SU-DHL-6 (cell line): ENCODE measurements at regions not wholly inside any gene's neighbourhood (a gene's known extent, or its start where the extent isn't known, plus 50 kb on each side); places are given as distances from the start of the nearest gene placed in this dataset.

Experiments
- H2AFZ ChIP-seq: fragments of 200-600 bp; sonication (generic); 2 replicates; pipeline ENCODE4 v1.6.1; 2014; ENCODE audit warnings: low read depth, mild to moderate bottlenecking, moderate library complexity, mixed read lengths, antibody characterized with exemption, low read length; ENCODE audit not compliant: severe bottlenecking
- H3F3A ChIP-seq: fragments of 200-600 bp; shearing (Covaris generic); 2 replicates; pipeline ENCODE4 v1.6.0; 2016; ENCODE audit warnings: antibody characterized with exemption, mild to moderate bottlenecking; ENCODE audit not compliant: insufficient read depth
- H3K27ac ChIP-seq: fragments of 200-600 bp; sonication (generic); 2 replicates; pipeline ENCODE4 v1.5.1; 2016; ENCODE audit warnings: low read depth, mild to moderate bottlenecking, low read length, moderate library complexity, mixed read lengths
- H3K27me3 ChIP-seq: fragments of 200-600 bp; sonication (generic), shearing (Covaris generic); 2 replicates; pipeline ENCODE4 v1.6.0; 2014; ENCODE audit warnings: mild to moderate bottlenecking, low read length
- H3K36me3 ChIP-seq: fragments of 200-600 bp; sonication (generic); 2 replicates; pipeline ENCODE4 v1.6.1; 2014; ENCODE audit warnings: mild to moderate bottlenecking, low read length, mixed read lengths
- H3K4me2 ChIP-seq: fragments of 300-600, 200-600 bp; shearing (Covaris generic), sonication (generic); 2 replicates; pipeline ENCODE4 v1.6.0; 2014; ENCODE audit warnings: low read length, low read depth, mild to moderate bottlenecking; ENCODE audit not compliant: poor library complexity, severe bottlenecking
- H3K4me3 ChIP-seq: fragments of 200-600 bp; sonication (generic); 2 replicates; pipeline ENCODE4 v1.5.1; 2014; ENCODE audit warnings: antibody characterized with exemption, low read length, mild to moderate bottlenecking, mixed read lengths; ENCODE audit not compliant: insufficient read depth, poor library complexity, severe bottlenecking
- H3K79me2 ChIP-seq: fragments of 200-600 bp; sonication (generic); 2 replicates; pipeline ENCODE4 v1.6.1; 2014; ENCODE audit warnings: mild to moderate bottlenecking, low read length, moderate library complexity; ENCODE audit not compliant: insufficient read depth
- H3K9ac ChIP-seq: fragments of 200-600 bp; sonication (generic); 2 replicates; pipeline ENCODE4 v1.7.0; 2014; ENCODE audit warnings: mild to moderate bottlenecking, low read length
- H3K9me2 ChIP-seq: fragments of 200-600 bp; sonication (generic); replicated peaks from 2 replicates; pipeline ENCODE4 v1.6.1; 2014; ENCODE audit warnings: low read length; ENCODE audit not compliant: insufficient read depth
- H3K9me3 ChIP-seq: fragments of 200-600 bp; sonication (generic); 2 replicates; pipeline ENCODE4 v1.6.1; 2014; ENCODE audit warnings: low read length, mixed read lengths; ENCODE audit not compliant: insufficient read depth
- H4K20me1 ChIP-seq: fragments of 200-600 bp; sonication (generic); 2 replicates; pipeline ENCODE4 v1.6.1; 2014; ENCODE audit warnings: low read depth, mild to moderate bottlenecking, antibody characterized with exemption, low read length, moderate library complexity, mixed read lengths
- EZH2phosphoT487 ChIP-seq: fragments of 200-600 bp; sonication (generic), shearing (Covaris generic); conservative IDR thresholded peaks from 2 replicates; pipeline ENCODE4 v1.6.1; 2018; ENCODE audit warnings: mild to moderate bottlenecking, antibody characterized with exemption, low read length, moderate library complexity, mixed read lengths
- TF ChIP-seq, protein P1 (sequence below): fragments of 200-600 bp; sonication (generic); IDR thresholded peaks from one replicate; pipeline ENCODE4 v1.5.1; 2017; ENCODE audit warnings: antibody characterized with exemption, mild to moderate bottlenecking, low read length, moderate library complexity; ENCODE audit not compliant: insufficient read depth, poor library complexity, severe bottlenecking

DNA sequence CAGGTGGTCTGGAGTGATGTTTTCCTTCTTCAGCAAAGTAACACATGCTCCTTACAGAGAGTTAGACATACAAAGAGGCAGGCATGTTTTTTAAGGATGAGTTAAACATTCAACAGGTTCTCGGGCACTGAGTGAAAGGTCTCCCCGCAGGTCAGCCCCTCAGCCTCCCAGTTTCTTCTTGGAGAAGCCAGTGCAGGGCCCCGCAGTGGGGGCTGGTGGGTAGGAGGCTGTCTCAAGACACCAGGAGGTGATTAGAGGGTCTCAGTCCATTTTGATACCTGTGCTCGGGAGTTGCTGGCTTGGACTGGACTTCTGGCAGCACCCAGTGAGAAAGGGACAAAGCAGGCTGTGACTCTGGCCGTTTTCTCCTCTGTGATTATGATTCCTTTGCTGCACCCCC lies 78.6 kb upstream of the ZNF479 start:
- no peak overlapping the region for H2AFZ ChIP-seq
- H3K36me3 ChIP-seq = no peaks in the 10 kb centered on the region
- H3K4me2 ChIP-seq = no peak overlapping the region
- H4K20me1 ChIP-seq = no peaks in the 10 kb centered on the region
- no peak for TF ChIP-seq EZH2phosphoT487
- TF ChIP-seq, protein P1, sequence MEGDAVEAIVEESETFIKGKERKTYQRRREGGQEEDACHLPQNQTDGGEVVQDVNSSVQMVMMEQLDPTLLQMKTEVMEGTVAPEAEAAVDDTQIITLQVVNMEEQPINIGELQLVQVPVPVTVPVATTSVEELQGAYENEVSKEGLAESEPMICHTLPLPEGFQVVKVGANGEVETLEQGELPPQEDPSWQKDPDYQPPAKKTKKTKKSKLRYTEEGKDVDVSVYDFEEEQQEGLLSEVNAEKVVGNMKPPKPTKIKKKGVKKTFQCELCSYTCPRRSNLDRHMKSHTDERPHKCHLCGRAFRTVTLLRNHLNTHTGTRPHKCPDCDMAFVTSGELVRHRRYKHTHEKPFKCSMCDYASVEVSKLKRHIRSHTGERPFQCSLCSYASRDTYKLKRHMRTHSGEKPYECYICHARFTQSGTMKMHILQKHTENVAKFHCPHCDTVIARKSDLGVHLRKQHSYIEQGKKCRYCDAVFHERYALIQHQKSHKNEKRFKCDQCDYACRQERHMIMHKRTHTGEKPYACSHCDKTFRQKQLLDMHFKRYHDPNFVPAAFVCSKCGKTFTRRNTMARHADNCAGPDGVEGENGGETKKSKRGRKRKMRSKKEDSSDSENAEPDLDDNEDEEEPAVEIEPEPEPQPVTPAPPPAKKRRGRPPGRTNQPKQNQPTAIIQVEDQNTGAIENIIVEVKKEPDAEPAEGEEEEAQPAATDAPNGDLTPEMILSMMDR = no peak
- no peaks in the 10 kb centered on the region for H3K27me3 ChIP-seq
- H3K79me2 ChIP-seq = no peaks in the 10 kb centered on the region
- H3K9ac ChIP-seq = no peak overlapping the region
- no peaks in the 10 kb centered on the region for H3K9me2 ChIP-seq
- no peak overlapping the region for H3K27ac ChIP-seq
- no peak overlapping the region for H3K4me3 ChIP-seq
- H3K9me3 ChIP-seq = no peaks in the 10 kb centered on the region
- no peaks in the 10 kb centered on the region for H3F3A ChIP-seq

DNA sequence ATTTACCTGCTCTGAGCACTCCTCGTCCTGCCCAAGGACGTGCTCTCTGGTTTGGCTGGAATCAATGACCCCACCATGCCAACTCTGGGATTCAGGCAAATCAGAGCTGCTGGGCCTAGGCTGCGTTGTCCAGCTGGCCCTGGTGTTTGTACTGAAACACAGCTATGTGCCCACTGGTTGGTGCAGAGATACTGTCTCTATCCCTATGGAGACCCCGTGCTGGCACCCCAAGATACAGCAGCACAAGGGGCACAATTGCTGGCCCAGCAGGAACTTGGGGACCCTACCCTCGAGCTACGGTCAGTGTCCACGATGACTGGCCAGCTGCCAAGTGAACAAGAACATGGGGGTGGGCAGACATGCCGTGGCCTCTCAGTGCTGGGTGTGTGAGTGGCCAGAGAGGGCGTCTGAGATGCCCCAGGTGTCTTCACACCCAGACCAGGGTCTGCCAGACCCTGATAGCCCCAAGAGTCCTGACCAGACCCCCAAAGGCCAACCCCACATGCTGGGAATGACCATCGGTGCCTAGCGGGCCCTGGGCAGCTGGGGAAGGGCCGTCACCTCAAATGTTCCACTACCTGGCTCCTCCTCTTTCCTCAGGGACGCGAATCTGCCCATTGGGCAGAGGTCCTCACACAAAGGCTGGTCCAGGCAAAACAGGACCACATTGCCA lies 79.3 kb upstream of the ZNF479 start:
- H3K4me3 ChIP-seq = no peak overlapping the region
- H3K27me3 ChIP-seq = no peaks in the 10 kb centered on the region
- H3K9ac ChIP-seq = no peak overlapping the region
- TF ChIP-seq, protein P1 = no peak
- H3K36me3 ChIP-seq = no peaks in the 10 kb centered on the region
- no peak overlapping the region for H3K4me2 ChIP-seq
- no peak overlapping the region for H2AFZ ChIP-seq
- H3F3A ChIP-seq = no peaks in the 10 kb centered on the region
- H3K9me3 ChIP-seq = no peaks in the 10 kb centered on the region
- H3K9me2 ChIP-seq = no peaks in the 10 kb centered on the region
- H4K20me1 ChIP-seq = no peaks in the 10 kb centered on the region
- no peaks in the 10 kb centered on the region for H3K79me2 ChIP-seq
- H3K27ac ChIP-seq = no peak overlapping the region

DNA sequence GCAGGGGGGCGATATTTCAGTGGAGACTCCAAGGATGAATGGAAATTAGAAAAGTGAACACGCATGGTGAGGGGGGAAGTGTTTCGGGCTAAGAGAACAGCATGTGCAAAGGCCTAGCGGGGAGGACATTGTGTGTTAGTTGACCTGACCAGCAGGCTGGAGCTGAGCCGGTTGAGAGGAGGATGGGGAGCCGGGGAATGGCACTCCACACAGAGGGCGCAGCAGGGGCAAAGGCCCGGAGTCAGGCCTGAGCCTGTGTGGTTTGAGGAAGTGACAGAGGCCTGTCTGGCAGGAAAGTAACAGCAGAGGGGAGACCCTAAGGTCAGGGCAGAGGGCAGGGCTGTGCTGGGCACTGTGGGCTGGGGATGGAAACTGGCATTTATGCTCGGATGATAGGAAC lies 83.2 kb upstream of the ZNF479 start:
- Histone ChIP-seq H2AFZ (no peak overlapping the region), H3K4me2 (no peak overlapping the region), H4K20me1 (no peaks in the 10 kb centered on the region), H3K9me3 (no peaks in the 10 kb centered on the region), H3K27me3 (no peaks in the 10 kb centered on the region), H3K27ac (no peak overlapping the region), H3K36me3 (no peaks in the 10 kb centered on the region), H3K4me3 (no peak overlapping the region), H3K79me2 (no peaks in the 10 kb centered on the region), H3K9ac (no peak overlapping the region), H3K9me2 (no peaks in the 10 kb centered on the region), H3F3A (no peaks in the 10 kb centered on the region)
- no peak for TF ChIP-seq EZH2phosphoT487
- TF ChIP-seq, protein P1 = no peak
